Left ventricle myocardium inferior (tissue), 1 donor: ENCODE measurements at regions not wholly inside any gene's neighbourhood (a gene's known extent, or its start where the extent isn't known, plus 50 kb on each side); places are given as distances from the start of the nearest gene placed in this dataset.

Experiments
- DNase-seq: peaks from one replicate; pipeline ENCODE4 v3.0.0-alpha.2; 2020
- H3K27ac ChIP-seq: fragments of 200-600 bp; replicated peaks from 2 replicates; pipeline ENCODE4 v1.8.0; 2021
- H3K27me3 ChIP-seq: fragments of 200-600 bp; 2 replicates; pipeline ENCODE4 v1.8.0; 2021; ENCODE audit warnings: low read depth
- H3K36me3 ChIP-seq: fragments of 200-600 bp; 2 replicates; pipeline ENCODE4 v1.8.0; 2021
- H3K4me1 ChIP-seq: fragments of 200-600 bp; 2 replicates; pipeline ENCODE4 v1.8.0; 2021
- H3K4me3 ChIP-seq: fragments of 200-600 bp; 2 replicates; pipeline ENCODE4 v1.8.0; 2021; ENCODE audit warnings: mild to moderate bottlenecking, moderate library complexity
- H3K9me3 ChIP-seq: fragments of 200-600 bp; replicated peaks from 2 replicates; pipeline ENCODE4 v1.8.0; 2021
- CTCF ChIP-seq: fragments of 200-600 bp; IDR thresholded peaks from 2 replicates; pipeline ENCODE4 v1.8.0; 2021; ENCODE audit warnings: antibody characterized with exemption, mild to moderate bottlenecking, borderline replicate concordance
- intact Hi-C: fragments of 100-400 bp; cut with micrococcal nuclease; formaldehyde crosslinking; loops from one replicate; pipeline ENCODE4 v1.11.0; 2022
- donor health status: DM: no; HTN: yes; CAD: no; lungs with severe emphysema.

GRCh38 chr5:163908253-163908652, 402.8 kb downstream of the MAT2B start:
- peaks cover 22% of the 10 kb centered on the region for H3K9me3 ChIP-seq
- intact Hi-C loops: no loop called here
- no peak for DNase-seq
- no peaks in the 10 kb centered on the region for H3K4me1 ChIP-seq
- no peaks in the 10 kb centered on the region for H3K27me3 ChIP-seq
- no peak overlapping the region for H3K4me3 ChIP-seq
- H3K36me3 ChIP-seq: no peaks in the 10 kb centered on the region
- H3K27ac ChIP-seq: no peak overlapping the region
- no peak for TF ChIP-seq CTCF

- no peaks in the 10 kb centered on the region for H3K36me3 ChIP-seq
- H3K4me3 ChIP-seq: no peak overlapping the region
- DNase-seq: no peak
- intact Hi-C loops: no loop called here
- H3K27ac ChIP-seq: no peak overlapping the region
- peaks cover 13% of the 10 kb centered on the region for H3K9me3 ChIP-seq
- no peaks in the 10 kb centered on the region for H3K4me1 ChIP-seq
- no peaks in the 10 kb centered on the region for H3K27me3 ChIP-seq
- TF ChIP-seq CTCF: no peak
Observed at GRCh38 chr5:163910226-163910625, 404.8 kb downstream of the MAT2B start.

- intact Hi-C loops: no loop called here
- H3K27me3 ChIP-seq: no peaks in the 10 kb centered on the region
- no peaks in the 10 kb centered on the region for H3K4me1 ChIP-seq
- no peaks in the 10 kb centered on the region for H3K9me3 ChIP-seq
- no peak for DNase-seq
- H3K4me3 ChIP-seq: no peak overlapping the region
- H3K36me3 ChIP-seq: no peaks in the 10 kb centered on the region
- H3K27ac ChIP-seq: no peak overlapping the region
- no peak for TF ChIP-seq CTCF
Observed at GRCh38 chr5:163912046-163912445, 406.6 kb downstream of the MAT2B start.

GRCh38 chr5:163913548-163913947, 408.1 kb downstream of the MAT2B start:
- intact Hi-C loops: no loop called here
- Histone ChIP-seq H3K4me1 (no peaks in the 10 kb centered on the region), H3K36me3 (no peaks in the 10 kb centered on the region), H3K27me3 (no peaks in the 10 kb centered on the region), H3K4me3 (no peak overlapping the region), H3K9me3 (no peaks in the 10 kb centered on the region), H3K27ac (no peak overlapping the region)
- no peak for DNase-seq
- no peak for TF ChIP-seq CTCF

- intact Hi-C loops: no loop called here
- H3K4me3 ChIP-seq: no peak overlapping the region
- no peaks in the 10 kb centered on the region for H3K9me3 ChIP-seq
- DNase-seq: no peak
- no peak for TF ChIP-seq CTCF
- H3K27ac ChIP-seq: no peak overlapping the region
- H3K27me3 ChIP-seq: no peaks in the 10 kb centered on the region
- no peaks in the 10 kb centered on the region for H3K4me1 ChIP-seq
- no peaks in the 10 kb centered on the region for H3K36me3 ChIP-seq
Observed at GRCh38 chr5:163914910-163915309, 409.5 kb downstream of the MAT2B start.

- Histone ChIP-seq H3K27me3 (no peaks in the 10 kb centered on the region), H3K36me3 (no peaks in the 10 kb centered on the region), H3K4me3 (no peak overlapping the region), H3K9me3 (peaks cover under 1% of the 10 kb centered on the region), H3K4me1 (no peaks in the 10 kb centered on the region), H3K27ac (no peak overlapping the region)
- TF ChIP-seq CTCF: no peak
- intact Hi-C loops: no loop called here
- DNase-seq: no peak
Observed at GRCh38 chr5:163915481-163915961, 410.1 kb downstream of the MAT2B start.
